ENCODE measurements at regions not wholly inside any gene's neighbourhood (a gene's known extent, or its start where the extent isn't known, plus 50 kb on each side); places are given as distances from the start of the nearest gene placed in this dataset.

- Histone ChIP-seq H3K79me1 (ENCODE audit: low read depth, low read length) (no peaks in the 10 kb centered on the region), H3K27me3 (replicated peaks in 1 of 4; ENCODE audit: control insufficient read depth in 3 of 4, extremely low read depth in 1 of 4, insufficient read depth in 3 of 4, low read length in 3 of 4) (no peaks in the 10 kb centered on the region), H3K4me3 (ENCODE audit: extremely low read depth in 1 of 4, insufficient read depth in 2 of 4, low read depth in 3 of 4, low read length in 4 of 4) (no peak overlapping the region), H2BK15ac (ENCODE audit: low read length) (no peak overlapping the region), H4K91ac (replicated peaks; ENCODE audit: insufficient read length, low read length) (no peak overlapping the region), H2BK5ac (ENCODE audit: low read depth, low read length) (no peak overlapping the region), H2BK12ac (ENCODE audit: low read depth, low read length) (no peak overlapping the region), H3K27ac (ENCODE audit: low read depth, low read length) (no peak overlapping the region), H2AK5ac (ENCODE audit: low read depth, low read length) (no peak overlapping the region), H2AFZ (ENCODE audit: low read length) (no peak overlapping the region), H3K79me2 (ENCODE audit: control insufficient read depth in 1 of 2, insufficient read depth in 2 of 2, low read length in 2 of 2) (no peaks in the 10 kb centered on the region), H3K18ac (ENCODE audit: extremely low read depth, low read length) (no peak overlapping the region), H3K56ac (replicated peaks; ENCODE audit: insufficient read length, low read depth, low read length) (no peak overlapping the region), H3K9me3 (ENCODE audit: insufficient read depth in 2 of 2, low read depth in 1 of 2, low read length in 1 of 2) (no peaks in the 10 kb centered on the region), H4K8ac (ENCODE audit: extremely low read depth, insufficient read depth, low read length) (no peak overlapping the region), H3K23ac (ENCODE audit: insufficient read length) (no peak overlapping the region), H4K5ac (ENCODE audit: insufficient read length, low read depth, low read length) (no peak overlapping the region), H2BK20ac (ENCODE audit: low read length) (no peak overlapping the region), H3K23me2 (ENCODE audit: low read depth, low read length) (no peaks in the 10 kb centered on the region), H4K20me1 (replicated peaks in 1 of 2; ENCODE audit: control insufficient read depth in 1 of 2, insufficient read depth in 2 of 2, low read length in 2 of 2) (no peaks in the 10 kb centered on the region), H2BK120ac (replicated peaks; ENCODE audit: low read depth, low read length) (no peak overlapping the region), H3K4me2 (ENCODE audit: insufficient read depth in 1 of 2, low read depth in 2 of 2, low read length in 2 of 2) (no peak overlapping the region), H3K36me3 (ENCODE audit: control insufficient read depth in 2 of 4, insufficient read depth in 4 of 4, low read length in 3 of 4) (no peaks in the 10 kb centered on the region), H3K4ac (replicated peaks; ENCODE audit: insufficient read length, low read depth, low read length) (no peak overlapping the region), H3K14ac (ENCODE audit: insufficient read length) (no peak overlapping the region), H3K9ac (replicated peaks in 1 of 4; ENCODE audit: extremely low read depth in 1 of 4, low read depth in 3 of 4, low read length in 3 of 4) (no peak overlapping the region), H3K4me1 (replicated peaks in 1 of 4; ENCODE audit: control insufficient read depth in 3 of 4, insufficient read depth in 4 of 4, low read length in 3 of 4) (peaks cover 0 to 4% (median 3%) of the 10 kb centered on the region in 4 experiments; a peak in 4 of 7 replicates)
- POLR2A ChIA-PET (ENCODE audit: partially characterized antibody) = no interaction called here
- FAIRE-seq (no peak), DNase-seq (ENCODE audit: low read depth in 1 of 2, low spot score in 2 of 2) (no peak)
- 90% methylated on average over 4 of the region's 4 CpGs; no CpG with 5 or more reads in 1 of the 2 experiments for WGBS, 2 experiments (ENCODE audit: extremely low coverage in 1 of 2, insufficient coverage in 1 of 2, insufficient read length in 1 of 2, insufficient replicate concordance in 2 of 2, low coverage in 1 of 2, low lambda C conversion rate in 2 of 2, missing lambda C conversion rate in 1 of 2)
- CTCF ChIA-PET (ENCODE audit: partially characterized antibody) = interaction anchor here (1.5 kb wide), 1 partner anchor 19 kb away, joined by 6 read pairs; no protein-coding TSS in a partner anchor
- TF ChIP-seq CHD1 (IDR thresholded peaks at IDR 0.05; ENCODE audit: low read depth, low read length) (no peak), JUND (IDR thresholded peaks at IDR 0.05; ENCODE audit: low read length) (no peak), SP4 (IDR thresholded peaks at IDR 0.05; ENCODE audit: low read length) (no peak), TAF1 (IDR thresholded peaks at IDR 0.05; ENCODE audit: low read depth, low read length) (no peak), RXRA (IDR thresholded peaks at IDR 0.05; ENCODE audit: insufficient read depth, low read depth, low read length) (no peak), SRF (IDR thresholded peaks at IDR 0.05; ENCODE audit: low read depth, low read length) (no peak), TCF12 (IDR thresholded peaks at IDR 0.05; ENCODE audit: low read depth, low read length) (no peak)
- TF ChIP-seq, protein P1, sequence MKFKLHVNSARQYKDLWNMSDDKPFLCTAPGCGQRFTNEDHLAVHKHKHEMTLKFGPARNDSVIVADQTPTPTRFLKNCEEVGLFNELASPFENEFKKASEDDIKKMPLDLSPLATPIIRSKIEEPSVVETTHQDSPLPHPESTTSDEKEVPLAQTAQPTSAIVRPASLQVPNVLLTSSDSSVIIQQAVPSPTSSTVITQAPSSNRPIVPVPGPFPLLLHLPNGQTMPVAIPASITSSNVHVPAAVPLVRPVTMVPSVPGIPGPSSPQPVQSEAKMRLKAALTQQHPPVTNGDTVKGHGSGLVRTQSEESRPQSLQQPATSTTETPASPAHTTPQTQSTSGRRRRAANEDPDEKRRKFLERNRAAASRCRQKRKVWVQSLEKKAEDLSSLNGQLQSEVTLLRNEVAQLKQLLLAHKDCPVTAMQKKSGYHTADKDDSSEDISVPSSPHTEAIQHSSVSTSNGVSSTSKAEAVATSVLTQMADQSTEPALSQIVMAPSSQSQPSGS (IDR thresholded peaks at IDR 0.05; ENCODE audit: low read length) = no peak
Measured at GRCh38 chr6:71031912-71032311, 75.1 kb upstream of the B3GAT2 start.
